ENCODE measurements at regions not wholly inside any gene's neighbourhood (a gene's known extent, or its start where the extent isn't known, plus 50 kb on each side); places are given as distances from the start of the nearest gene placed in this dataset.

DNA sequence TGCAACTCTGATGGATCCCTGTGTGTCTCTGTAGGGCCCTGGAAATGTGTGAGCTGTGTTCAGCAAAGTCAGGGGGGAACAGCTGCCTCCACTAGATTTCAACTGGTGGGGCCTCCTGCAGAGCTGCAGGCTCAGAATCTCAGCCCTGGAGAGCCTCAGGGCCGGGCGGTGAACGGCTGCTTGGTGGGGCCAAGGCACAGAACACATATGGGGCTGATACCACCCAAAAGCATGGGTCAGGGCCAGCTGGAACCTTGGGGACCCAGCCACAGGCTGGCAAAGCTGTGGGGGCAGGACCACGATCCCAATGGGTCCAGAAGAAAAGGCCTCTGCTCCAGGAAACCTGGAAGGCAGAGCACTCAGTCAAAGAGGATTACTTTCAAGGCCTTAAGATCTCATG lies 878.5 kb downstream of the BCL11B start:
- DNase-seq (ENCODE audit: low spot score), result no peak
- WGBS (ENCODE audit: low lambda C conversion rate, missing lambda C conversion rate), result 74% methylated on average over 4 of the region's 4 CpGs
- H3K4me2 ChIP-seq, result no peak overlapping the region
- H3K36me3 ChIP-seq (replicated peaks; ENCODE audit: insufficient read depth, low read depth), result no peaks in the 10 kb centered on the region
- no peak for TF ChIP-seq EZH2phosphoT487 (IDR thresholded peaks at IDR 0.05; ENCODE audit: low read depth, severe bottlenecking, unreplicated experiment)
- no peak for TF ChIP-seq EZH2 (IDR thresholded peaks at IDR 0.05; ENCODE audit: borderline replicate concordance)
- TF ChIP-seq, protein P1, sequence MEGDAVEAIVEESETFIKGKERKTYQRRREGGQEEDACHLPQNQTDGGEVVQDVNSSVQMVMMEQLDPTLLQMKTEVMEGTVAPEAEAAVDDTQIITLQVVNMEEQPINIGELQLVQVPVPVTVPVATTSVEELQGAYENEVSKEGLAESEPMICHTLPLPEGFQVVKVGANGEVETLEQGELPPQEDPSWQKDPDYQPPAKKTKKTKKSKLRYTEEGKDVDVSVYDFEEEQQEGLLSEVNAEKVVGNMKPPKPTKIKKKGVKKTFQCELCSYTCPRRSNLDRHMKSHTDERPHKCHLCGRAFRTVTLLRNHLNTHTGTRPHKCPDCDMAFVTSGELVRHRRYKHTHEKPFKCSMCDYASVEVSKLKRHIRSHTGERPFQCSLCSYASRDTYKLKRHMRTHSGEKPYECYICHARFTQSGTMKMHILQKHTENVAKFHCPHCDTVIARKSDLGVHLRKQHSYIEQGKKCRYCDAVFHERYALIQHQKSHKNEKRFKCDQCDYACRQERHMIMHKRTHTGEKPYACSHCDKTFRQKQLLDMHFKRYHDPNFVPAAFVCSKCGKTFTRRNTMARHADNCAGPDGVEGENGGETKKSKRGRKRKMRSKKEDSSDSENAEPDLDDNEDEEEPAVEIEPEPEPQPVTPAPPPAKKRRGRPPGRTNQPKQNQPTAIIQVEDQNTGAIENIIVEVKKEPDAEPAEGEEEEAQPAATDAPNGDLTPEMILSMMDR (IDR thresholded peaks at IDR 0.05; ENCODE audit: poor library complexity), result no peak
- H2AFZ ChIP-seq, result no peak overlapping the region
- H3K27me3 ChIP-seq, result no peaks in the 10 kb centered on the region
- no peaks in the 10 kb centered on the region for H4K20me1 ChIP-seq (ENCODE audit: insufficient read depth, poor library complexity, severe bottlenecking)
- no peaks in the 10 kb centered on the region for H3K9me2 ChIP-seq (replicated peaks; ENCODE audit: insufficient read depth)
- no peaks in the 10 kb centered on the region for H3K79me2 ChIP-seq
- no peak overlapping the region for H3K27ac ChIP-seq
- no peak overlapping the region for H3K4me3 ChIP-seq
- no peaks in the 10 kb centered on the region for H3K9me3 ChIP-seq (ENCODE audit: low read depth)
- no peaks in the 10 kb centered on the region for H3K4me1 ChIP-seq (ENCODE audit: insufficient read depth)

DNA sequence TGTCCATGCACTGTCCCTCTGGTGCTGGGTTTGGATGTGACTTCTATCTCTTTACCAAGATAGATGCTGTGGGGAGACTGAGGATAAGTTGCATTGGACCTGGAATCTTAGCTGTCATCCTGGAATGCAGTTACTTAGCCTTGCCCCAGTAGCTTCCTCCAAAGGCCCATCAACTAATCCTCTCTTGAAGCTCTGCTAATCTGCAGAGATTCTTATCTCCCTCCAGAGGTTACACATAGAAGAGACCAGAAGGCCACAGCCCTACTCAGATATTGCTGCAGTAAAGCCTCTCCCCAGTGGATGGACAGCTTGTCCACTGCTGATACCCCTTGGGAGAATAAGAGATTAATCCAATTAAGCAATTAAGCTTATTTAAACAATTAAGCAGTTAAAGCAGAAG lies 867.2 kb downstream of the BCL11B start:
- Histone ChIP-seq H3K9me3 (ENCODE audit: low read depth) (no peaks in the 10 kb centered on the region), H3K27me3 (no peaks in the 10 kb centered on the region)

GRCh38 chr14:98408024-98408555 lies 863.9 kb downstream of the BCL11B start:
- Histone ChIP-seq H2AFZ (no peak overlapping the region), H3K4me3 (no peak overlapping the region), H4K20me1 (ENCODE audit: insufficient read depth, poor library complexity, severe bottlenecking) (no peaks in the 10 kb centered on the region), H3K9me3 (ENCODE audit: low read depth) (no peaks in the 10 kb centered on the region), H3K4me2 (no peak overlapping the region), H3K27ac (no peak overlapping the region), H3K27me3 (no peaks in the 10 kb centered on the region), H3K36me3 (replicated peaks; ENCODE audit: insufficient read depth, low read depth) (no peaks in the 10 kb centered on the region), H3K79me2 (no peaks in the 10 kb centered on the region), H3K9me2 (replicated peaks; ENCODE audit: insufficient read depth) (no peaks in the 10 kb centered on the region), H3K4me1 (ENCODE audit: insufficient read depth) (no peaks in the 10 kb centered on the region)
- no peak for DNase-seq (ENCODE audit: low spot score)
- WGBS (ENCODE audit: low lambda C conversion rate, missing lambda C conversion rate), result 82% methylated on average over 6 of the region's 6 CpGs
- TF ChIP-seq EZH2 (IDR thresholded peaks at IDR 0.05; ENCODE audit: borderline replicate concordance) (no peak), EZH2phosphoT487 (IDR thresholded peaks at IDR 0.05; ENCODE audit: low read depth, severe bottlenecking, unreplicated experiment) (no peak)
- TF ChIP-seq, protein P1 (IDR thresholded peaks at IDR 0.05; ENCODE audit: poor library complexity), result no peak

More for the DNA sequence above, 867.2 kb downstream of the BCL11B start:
- no peaks in the 10 kb centered on the region for H3K79me2 ChIP-seq
- H2AFZ ChIP-seq, result no peak overlapping the region
- H3K36me3 ChIP-seq (replicated peaks; ENCODE audit: insufficient read depth, low read depth), result no peaks in the 10 kb centered on the region
- no peaks in the 10 kb centered on the region for H3K4me1 ChIP-seq (ENCODE audit: insufficient read depth)
- TF ChIP-seq EZH2phosphoT487 (IDR thresholded peaks at IDR 0.05; ENCODE audit: low read depth, severe bottlenecking, unreplicated experiment) (no peak), EZH2 (IDR thresholded peaks at IDR 0.05; ENCODE audit: borderline replicate concordance) (no peak)
- TF ChIP-seq, protein P1 (IDR thresholded peaks at IDR 0.05; ENCODE audit: poor library complexity), result no peak
- no peak overlapping the region for H3K4me3 ChIP-seq
- H3K9me2 ChIP-seq (replicated peaks; ENCODE audit: insufficient read depth), result no peaks in the 10 kb centered on the region
- H3K4me2 ChIP-seq, result no peak overlapping the region
- no peaks in the 10 kb centered on the region for H4K20me1 ChIP-seq (ENCODE audit: insufficient read depth, poor library complexity, severe bottlenecking)
- no peak overlapping the region for H3K27ac ChIP-seq
- no peak for DNase-seq (ENCODE audit: low spot score)

DNA sequence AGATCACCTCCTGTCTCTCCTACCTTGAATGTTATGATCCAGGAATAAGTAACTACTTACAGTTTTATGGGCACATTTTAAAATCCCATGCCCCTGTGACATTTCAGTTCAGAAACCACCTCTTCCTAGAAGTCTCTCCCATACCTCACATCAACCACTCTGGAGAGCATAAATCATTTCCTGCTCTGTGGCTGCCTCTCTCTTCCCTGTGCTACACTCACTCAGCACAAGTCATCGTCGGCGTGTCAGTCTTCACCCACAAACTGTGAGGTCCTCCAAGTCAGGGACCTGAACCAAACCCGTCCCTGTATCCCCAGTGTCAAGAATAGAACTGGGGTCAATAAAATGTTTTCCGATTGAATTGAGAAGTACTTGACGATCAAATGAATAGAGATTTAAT lies 863.3 kb downstream of the BCL11B start:
- 84% methylated on average over 6 of the region's 6 CpGs for WGBS (ENCODE audit: low lambda C conversion rate, missing lambda C conversion rate)
- no peaks in the 10 kb centered on the region for H3K36me3 ChIP-seq (replicated peaks; ENCODE audit: insufficient read depth, low read depth)
- H3K27ac ChIP-seq, result no peak overlapping the region
- H3K4me1 ChIP-seq (ENCODE audit: insufficient read depth), result no peaks in the 10 kb centered on the region
- no peaks in the 10 kb centered on the region for H3K79me2 ChIP-seq
- no peak overlapping the region for H3K4me2 ChIP-seq
- TF ChIP-seq EZH2phosphoT487 (IDR thresholded peaks at IDR 0.05; ENCODE audit: low read depth, severe bottlenecking, unreplicated experiment), result no peak
- TF ChIP-seq, protein P1 (IDR thresholded peaks at IDR 0.05; ENCODE audit: poor library complexity), result no peak
- no peak for TF ChIP-seq EZH2 (IDR thresholded peaks at IDR 0.05; ENCODE audit: borderline replicate concordance)
- no peaks in the 10 kb centered on the region for H3K9me3 ChIP-seq (ENCODE audit: low read depth)
- DNase-seq (ENCODE audit: low spot score), result no peak
- no peak overlapping the region for H2AFZ ChIP-seq
- H3K4me3 ChIP-seq, result no peak overlapping the region
- H3K27me3 ChIP-seq, result no peaks in the 10 kb centered on the region
- no peaks in the 10 kb centered on the region for H3K9me2 ChIP-seq (replicated peaks; ENCODE audit: insufficient read depth)
- H4K20me1 ChIP-seq (ENCODE audit: insufficient read depth, poor library complexity, severe bottlenecking), result no peaks in the 10 kb centered on the region
